Mesendoderm (in vitro differentiated cells): ENCODE measurements at regions not wholly inside any gene's neighbourhood (a gene's known extent, or its start where the extent isn't known, plus 50 kb on each side); places are given as distances from the start of the nearest gene placed in this dataset.

Experiments used
- DNase-seq: peaks from one replicate; pipeline ENCODE4 v3.0.0; 2013
- H2AK5ac ChIP-seq: 2 replicates; pipeline ENCODE4 v1.6.1; 2013; ENCODE audit warnings: low read length, inconsistent platforms
- H2BK120ac ChIP-seq: 2 replicates; pipeline ENCODE4 v1.6.1; 2013; ENCODE audit warnings: low read depth, mild to moderate bottlenecking, low read length, moderate library complexity, mixed read lengths
- H2BK15ac ChIP-seq: replicated peaks from 2 replicates; pipeline ENCODE4 v1.6.1; 2013; ENCODE audit warnings: low read depth, mild to moderate bottlenecking, moderate library complexity
- H2BK5ac ChIP-seq: 2 replicates; pipeline ENCODE4 v1.6.1; 2013; ENCODE audit warnings: low read length, inconsistent platforms
- H3K18ac ChIP-seq: 2 replicates; pipeline ENCODE4 v1.6.1; 2013; ENCODE audit warnings: mild to moderate bottlenecking, low read length, mixed read lengths
- H3K23ac ChIP-seq: one replicate; pipeline ENCODE4 v1.6.1; 2013; ENCODE audit warnings: low read length
- H3K27ac ChIP-seq: 2 replicates; pipeline ENCODE4 v1.5.1; 2013; ENCODE audit warnings: low read depth, mild to moderate bottlenecking, inconsistent platforms, low read length, moderate library complexity
- H3K27me3 ChIP-seq: 2 replicates; pipeline ENCODE4 v1.6.1; 2013; ENCODE audit warnings: low read length, control low read depth, mild to moderate bottlenecking, inconsistent platforms; ENCODE audit not compliant: insufficient read depth, poor library complexity
- H3K36me3 ChIP-seq: 2 replicates; pipeline ENCODE4 v1.6.1; 2013; ENCODE audit warnings: low read length, inconsistent platforms; ENCODE audit not compliant: control insufficient read depth, insufficient read depth
- H3K4ac ChIP-seq: one replicate; pipeline ENCODE4 v1.6.1; 2013; ENCODE audit warnings: low read depth, mild to moderate bottlenecking, low read length, moderate library complexity
- H3K4me1 ChIP-seq: 2 replicates; pipeline ENCODE4 v1.6.1; 2013; ENCODE audit warnings: low read depth, low read length, inconsistent platforms; ENCODE audit not compliant: control insufficient read depth
- H3K4me2 ChIP-seq: 2 replicates; pipeline ENCODE4 v1.6.1; 2013; ENCODE audit warnings: low read length
- H3K4me3 ChIP-seq: 2 replicates; pipeline ENCODE4 v1.5.1; 2013; ENCODE audit warnings: mild to moderate bottlenecking, low read length
- H3K56ac ChIP-seq: one replicate; pipeline ENCODE4 v1.6.1; 2013; ENCODE audit warnings: low read length
- H3K79me1 ChIP-seq: 2 replicates; pipeline ENCODE4 v1.6.1; 2013; ENCODE audit warnings: low read length, inconsistent platforms
- H3K79me2 ChIP-seq: 2 replicates; pipeline ENCODE4 v1.6.1; 2013; ENCODE audit warnings: mild to moderate bottlenecking, low read length; ENCODE audit not compliant: control insufficient read depth, insufficient read depth
- H3K9ac ChIP-seq: 2 replicates; pipeline ENCODE4 v1.6.1; 2013; ENCODE audit warnings: low read length, inconsistent platforms
- H4K5ac ChIP-seq: one replicate; pipeline ENCODE4 v1.6.1; 2013; ENCODE audit warnings: low read length
- H4K8ac ChIP-seq: one replicate; pipeline ENCODE4 v1.6.1; 2013; ENCODE audit warnings: low read depth, mild to moderate bottlenecking, control low read depth, low read length, moderate library complexity
- WGBS: extraction: QIAGEN DNeasy Blood & Tissue Kit; methylation state at CpG from one replicate; pipeline ENCODE4 v1.1.7; 2013; ENCODE audit warnings: low lambda C conversion rate, missing lambda C conversion rate; ENCODE audit not compliant: insufficient coverage; ENCODE audit errors: extremely low coverage; 5-methylcytosine and 5-hydroxymethylcytosine counted together

DNA sequence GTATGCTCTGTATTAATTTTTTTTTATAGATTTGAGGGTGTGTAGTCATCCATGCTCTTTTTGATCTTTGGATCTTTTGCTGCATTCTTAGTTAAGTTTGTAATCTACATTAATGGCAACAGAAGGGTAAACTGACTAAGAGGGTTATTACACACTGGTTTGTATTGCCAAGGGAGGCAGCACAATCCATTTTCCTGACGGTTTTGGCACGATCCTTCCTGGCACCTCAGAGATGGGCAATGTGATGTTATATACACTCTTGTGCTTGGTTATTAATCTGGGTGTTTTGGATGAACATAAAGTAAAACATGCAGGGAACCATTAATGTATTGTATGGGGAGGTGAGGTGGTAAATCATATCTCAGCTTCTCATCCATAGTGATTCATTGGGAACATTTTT is 98.8 kb upstream of the SLC38A2 start:
- peaks cover 1% of the 10 kb centered on the region for H3K4me1 ChIP-seq
- no peak overlapping the region for H3K4ac ChIP-seq
- H4K8ac ChIP-seq = no peak overlapping the region
- no peak overlapping the region for H3K27ac ChIP-seq
- WGBS = no CpG with 5 or more reads among the region's 2 CpGs
- H4K5ac ChIP-seq = no peak overlapping the region
- no peak for DNase-seq
- no peak overlapping the region for H2AK5ac ChIP-seq
- H3K4me2 ChIP-seq = no peak overlapping the region
- H3K27me3 ChIP-seq = no peaks in the 10 kb centered on the region
- H3K79me1 ChIP-seq = no peaks in the 10 kb centered on the region
- H3K56ac ChIP-seq = no peak overlapping the region
- H3K23ac ChIP-seq = no peak overlapping the region
- H2BK15ac ChIP-seq = no peak overlapping the region
- no peaks in the 10 kb centered on the region for H3K36me3 ChIP-seq
- no peak overlapping the region for H2BK120ac ChIP-seq
- no peak overlapping the region for H2BK5ac ChIP-seq
- no peak overlapping the region for H3K18ac ChIP-seq
- no peak overlapping the region for H3K9ac ChIP-seq
- H3K4me3 ChIP-seq = no peak overlapping the region
- no peaks in the 10 kb centered on the region for H3K79me2 ChIP-seq

GRCh38 chr12:46470975-46471374 is 98.4 kb upstream of the SLC38A2 start:
- H3K4me3 ChIP-seq = no peak overlapping the region
- H3K4ac ChIP-seq = no peak overlapping the region
- H3K27me3 ChIP-seq = no peaks in the 10 kb centered on the region
- H3K23ac ChIP-seq = no peak overlapping the region
- no peak overlapping the region for H3K9ac ChIP-seq
- no peak overlapping the region for H2BK5ac ChIP-seq
- H2BK15ac ChIP-seq = no peak overlapping the region
- H3K36me3 ChIP-seq = no peaks in the 10 kb centered on the region
- no peak overlapping the region for H4K8ac ChIP-seq
- WGBS = no CpG with 5 or more reads among the region's 1 CpG
- H3K79me2 ChIP-seq = no peaks in the 10 kb centered on the region
- no peak overlapping the region for H3K56ac ChIP-seq
- no peak overlapping the region for H4K5ac ChIP-seq
- H3K27ac ChIP-seq = no peak overlapping the region
- H2AK5ac ChIP-seq = no peak overlapping the region
- peak overlapping the region; percentile 45 for H2BK120ac ChIP-seq
- no peak overlapping the region for H3K4me2 ChIP-seq
- peaks cover 1% of the 10 kb centered on the region for H3K4me1 ChIP-seq
- H3K18ac ChIP-seq = no peak overlapping the region
- H3K79me1 ChIP-seq = no peaks in the 10 kb centered on the region
- no peak for DNase-seq

GRCh38 chr12:46470036-46470627 is 97.6 kb upstream of the SLC38A2 start:
- no peaks in the 10 kb centered on the region for H3K36me3 ChIP-seq
- no peak overlapping the region for H3K4ac ChIP-seq
- no peaks in the 10 kb centered on the region for H3K27me3 ChIP-seq
- H3K4me2 ChIP-seq = no peak overlapping the region
- H3K79me1 ChIP-seq = no peaks in the 10 kb centered on the region
- H2BK5ac ChIP-seq = no peak overlapping the region
- no peak overlapping the region for H2BK15ac ChIP-seq
- no peak overlapping the region for H3K27ac ChIP-seq
- DNase-seq = no peak
- no peak overlapping the region for H4K8ac ChIP-seq
- no peak overlapping the region for H2BK120ac ChIP-seq
- peaks cover 1% of the 10 kb centered on the region for H3K4me1 ChIP-seq
- H3K4me3 ChIP-seq = no peak overlapping the region
- no peak overlapping the region for H3K9ac ChIP-seq
- H3K79me2 ChIP-seq = no peaks in the 10 kb centered on the region
- H2AK5ac ChIP-seq = peak overlapping the region; percentile 14
- H3K56ac ChIP-seq = no peak overlapping the region
- no peak overlapping the region for H4K5ac ChIP-seq
- H3K18ac ChIP-seq = peak overlapping the region; percentile 51
- no CpG with 5 or more reads among the region's 6 CpGs for WGBS
- H3K23ac ChIP-seq = no peak overlapping the region

DNA sequence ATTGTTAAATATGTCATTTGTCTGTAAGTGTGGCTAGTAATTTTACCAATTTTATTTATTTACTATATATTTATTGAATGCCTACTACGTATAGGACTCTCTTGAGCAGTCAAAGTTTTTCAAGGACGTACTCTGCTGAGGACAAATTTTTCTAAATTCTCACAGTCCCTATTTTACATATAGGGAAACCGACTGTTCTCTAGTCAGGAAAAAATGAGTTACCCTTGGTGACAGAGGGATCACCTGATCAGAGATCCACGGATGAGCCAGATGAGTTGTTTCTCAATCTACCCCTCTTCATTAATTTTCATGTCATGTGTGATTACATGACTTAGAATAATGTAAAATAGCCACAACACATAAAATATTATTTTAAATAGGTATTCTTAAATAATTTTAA is 96.2 kb upstream of the SLC38A2 start:
- H2BK120ac ChIP-seq = no peak overlapping the region
- no peaks in the 10 kb centered on the region for H3K36me3 ChIP-seq
- no peak overlapping the region for H2AK5ac ChIP-seq
- no peak overlapping the region for H3K9ac ChIP-seq
- no peak overlapping the region for H3K4me2 ChIP-seq
- no peak overlapping the region for H3K4me3 ChIP-seq
- H3K4me1 ChIP-seq = peaks cover 1% of the 10 kb centered on the region
- no peak overlapping the region for H4K5ac ChIP-seq
- H4K8ac ChIP-seq = no peak overlapping the region
- no peak overlapping the region for H3K27ac ChIP-seq
- H3K79me1 ChIP-seq = no peaks in the 10 kb centered on the region
- H3K4ac ChIP-seq = no peak overlapping the region
- H3K27me3 ChIP-seq = no peaks in the 10 kb centered on the region
- H3K79me2 ChIP-seq = no peaks in the 10 kb centered on the region
- WGBS = no CpG with 5 or more reads among the region's 4 CpGs
- no peak overlapping the region for H3K56ac ChIP-seq
- no peak overlapping the region for H3K18ac ChIP-seq
- H2BK15ac ChIP-seq = no peak overlapping the region
- H2BK5ac ChIP-seq = no peak overlapping the region
- no peak for DNase-seq
- no peak overlapping the region for H3K23ac ChIP-seq

DNA sequence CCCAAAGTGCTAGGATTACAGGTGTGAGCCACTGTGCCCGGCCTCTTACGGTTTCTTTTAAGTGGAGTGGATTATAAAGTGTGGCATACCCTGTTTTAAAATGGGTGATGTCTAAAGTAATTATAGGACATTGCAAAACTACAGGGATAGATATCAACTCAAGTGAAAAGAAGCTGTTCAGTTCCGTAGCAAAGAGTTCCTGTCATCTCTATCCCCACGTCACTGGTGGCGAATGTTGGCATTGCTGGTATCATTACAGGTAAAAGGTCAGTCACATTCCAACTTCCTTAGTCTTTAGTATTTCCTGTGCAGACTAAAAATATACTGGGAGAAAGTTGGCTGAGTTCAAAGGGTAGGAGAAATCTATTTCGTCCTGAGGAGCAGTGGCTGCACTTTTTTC is 95.6 kb upstream of the SLC38A2 start:
- Histone ChIP-seq H3K79me1 (no peaks in the 10 kb centered on the region), H3K56ac (no peak overlapping the region), H3K79me2 (no peaks in the 10 kb centered on the region), H3K4me1 (peaks cover 1% of the 10 kb centered on the region), H3K23ac (no peak overlapping the region), H3K4me2 (no peak overlapping the region), H2AK5ac (no peak overlapping the region), H3K27ac (no peak overlapping the region), H2BK120ac (no peak overlapping the region), H3K18ac (no peak overlapping the region), H3K9ac (no peak overlapping the region), H4K8ac (no peak overlapping the region), H3K36me3 (no peaks in the 10 kb centered on the region), H2BK5ac (no peak overlapping the region), H3K4me3 (no peak overlapping the region), H4K5ac (no peak overlapping the region), H2BK15ac (no peak overlapping the region), H3K27me3 (no peaks in the 10 kb centered on the region), H3K4ac (no peak overlapping the region)
- WGBS = no CpG with 5 or more reads among the region's 6 CpGs
- DNase-seq = no peak

GRCh38 chr12:46465307-46465706 is 92.7 kb upstream of the SLC38A2 start:
- no peak overlapping the region for H3K4me2 ChIP-seq
- H3K36me3 ChIP-seq = no peaks in the 10 kb centered on the region
- H4K8ac ChIP-seq = no peak overlapping the region
- H3K4ac ChIP-seq = no peak overlapping the region
- H3K9ac ChIP-seq = no peak overlapping the region
- H3K23ac ChIP-seq = no peak overlapping the region
- no peak overlapping the region for H2AK5ac ChIP-seq
- no peak for DNase-seq
- no peak overlapping the region for H3K56ac ChIP-seq
- H3K79me1 ChIP-seq = no peaks in the 10 kb centered on the region
- no peaks in the 10 kb centered on the region for H3K4me1 ChIP-seq
- no peak overlapping the region for H3K18ac ChIP-seq
- H2BK15ac ChIP-seq = no peak overlapping the region
- H3K27me3 ChIP-seq = no peaks in the 10 kb centered on the region
- H2BK5ac ChIP-seq = no peak overlapping the region
- H3K79me2 ChIP-seq = no peaks in the 10 kb centered on the region
- no peak overlapping the region for H3K27ac ChIP-seq
- no peak overlapping the region for H3K4me3 ChIP-seq
- H2BK120ac ChIP-seq = no peak overlapping the region
- no peak overlapping the region for H4K5ac ChIP-seq
